ENCODE measurements at regions not wholly inside any gene's neighbourhood (a gene's known extent, or its start where the extent isn't known, plus 50 kb on each side); places are given as distances from the start of the nearest gene placed in this dataset.
"Not testable (repeated sequence)": the region's sequence is repeated elsewhere in the genome, so short reads cannot be mapped to it uniquely, and the experiment has no call there.

DNA sequence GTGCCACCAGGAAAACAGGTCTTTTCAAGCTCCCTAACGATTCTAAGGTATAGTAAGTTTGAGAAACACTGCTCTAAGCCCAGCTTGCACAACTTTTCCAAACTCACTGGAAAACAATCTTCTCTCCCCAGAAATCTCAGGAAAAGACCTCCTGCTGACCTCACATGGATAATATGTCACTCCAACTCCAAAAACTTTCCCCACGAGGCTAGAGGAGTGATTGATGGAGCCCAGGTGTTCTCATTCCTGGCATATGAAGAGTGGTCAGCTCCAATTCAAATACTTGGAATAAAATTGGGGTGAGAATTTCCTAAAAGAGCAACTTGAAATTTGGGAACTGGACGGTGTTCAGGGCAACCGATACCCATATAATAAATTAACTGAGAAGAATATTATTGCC is 299.9 kb downstream of the PPP4R3C start:
- intact Hi-C loops (cut with micrococcal nuclease): no loop called here
- H3K27me3 ChIP-seq (ENCODE audit: control insufficient read depth in 2 of 2, insufficient read depth in 2 of 2, low read length in 2 of 2): no peaks in the 10 kb centered on the region
- H2AFZ ChIP-seq (ENCODE audit: insufficient read depth, low read depth, low read length, poor library complexity, severe bottlenecking): no peak overlapping the region
- H3K36me3 ChIP-seq (replicated peaks in 1 of 2; ENCODE audit: control insufficient read depth in 1 of 2, insufficient read depth in 2 of 2, low read length in 2 of 2): no peaks in the 10 kb centered on the region
- no peak overlapping the region for H3K4me2 ChIP-seq (replicated peaks; ENCODE audit: extremely low read depth, low read length, poor library complexity, severe bottlenecking)
- H3K79me2 ChIP-seq (ENCODE audit: insufficient read depth, low read length): no peaks in the 10 kb centered on the region
- H4K20me1 ChIP-seq (ENCODE audit: insufficient read depth, low read length): no peaks in the 10 kb centered on the region
- H3K4me1 Mint-ChIP-seq: no peaks in the 10 kb centered on the region
- no peaks in the 10 kb centered on the region for H3K4me1 ChIP-seq (ENCODE audit: control insufficient read depth in 1 of 2, insufficient read depth in 2 of 2, low read length in 2 of 2)
- H3K27ac ChIP-seq (ENCODE audit: low read depth in 1 of 2, low read length in 2 of 2): no peak overlapping the region
- no peak overlapping the region for H3K9ac ChIP-seq (ENCODE audit: insufficient read depth, low read length, poor library complexity, severe bottlenecking)
- no CpG with 5 or more reads among the region's 4 CpGs for WGBS (ENCODE audit: insufficient coverage)
- H3K36me3 Mint-ChIP-seq: no peaks in the 10 kb centered on the region
- DNase-seq: no peak
- no peak overlapping the region for H3K4me3 ChIP-seq (replicated peaks in 1 of 3; ENCODE audit: low read depth in 2 of 3, low read length in 3 of 3)
- H3K27me3 Mint-ChIP-seq (ENCODE audit: low read depth in 3 of 3): peaks cover 0 to 2% (median 0%) of the 10 kb centered on the region in 3 donors
- TF ChIP-seq, protein P1, sequence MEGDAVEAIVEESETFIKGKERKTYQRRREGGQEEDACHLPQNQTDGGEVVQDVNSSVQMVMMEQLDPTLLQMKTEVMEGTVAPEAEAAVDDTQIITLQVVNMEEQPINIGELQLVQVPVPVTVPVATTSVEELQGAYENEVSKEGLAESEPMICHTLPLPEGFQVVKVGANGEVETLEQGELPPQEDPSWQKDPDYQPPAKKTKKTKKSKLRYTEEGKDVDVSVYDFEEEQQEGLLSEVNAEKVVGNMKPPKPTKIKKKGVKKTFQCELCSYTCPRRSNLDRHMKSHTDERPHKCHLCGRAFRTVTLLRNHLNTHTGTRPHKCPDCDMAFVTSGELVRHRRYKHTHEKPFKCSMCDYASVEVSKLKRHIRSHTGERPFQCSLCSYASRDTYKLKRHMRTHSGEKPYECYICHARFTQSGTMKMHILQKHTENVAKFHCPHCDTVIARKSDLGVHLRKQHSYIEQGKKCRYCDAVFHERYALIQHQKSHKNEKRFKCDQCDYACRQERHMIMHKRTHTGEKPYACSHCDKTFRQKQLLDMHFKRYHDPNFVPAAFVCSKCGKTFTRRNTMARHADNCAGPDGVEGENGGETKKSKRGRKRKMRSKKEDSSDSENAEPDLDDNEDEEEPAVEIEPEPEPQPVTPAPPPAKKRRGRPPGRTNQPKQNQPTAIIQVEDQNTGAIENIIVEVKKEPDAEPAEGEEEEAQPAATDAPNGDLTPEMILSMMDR (IDR thresholded peaks at IDR 0.05): no peak
- H3K4me3 Mint-ChIP-seq: no peak overlapping the region
- H3K9me3 Mint-ChIP-seq: peaks cover 0 to 4% (median 0%) of the 10 kb centered on the region in 7 donors
- H3K9me3 ChIP-seq (replicated peaks in 1 of 2; ENCODE audit: control insufficient read depth in 1 of 2, insufficient read depth in 1 of 2, low read length in 2 of 2): no peaks in the 10 kb centered on the region
- H3K27ac Mint-ChIP-seq: no peak overlapping the region

DNA sequence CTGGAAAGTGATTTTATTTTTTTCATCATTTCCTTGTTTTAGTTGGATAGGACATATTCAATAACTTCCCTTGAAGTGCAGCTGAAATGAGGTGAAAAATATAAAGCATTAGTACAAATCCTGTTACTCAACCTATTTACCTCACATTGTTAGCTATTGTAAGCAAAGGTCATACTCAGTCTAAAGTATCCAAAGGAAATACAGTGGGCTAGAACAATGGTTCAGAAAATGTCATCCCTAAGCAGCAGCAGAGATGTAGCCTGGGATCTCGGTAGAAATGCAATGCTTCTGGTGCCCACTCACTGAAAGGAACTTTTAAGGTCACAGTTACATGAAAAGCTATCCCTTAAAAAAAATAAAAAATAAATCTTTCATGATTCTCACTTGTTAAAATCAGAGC is 300.6 kb downstream of the PPP4R3C start:
- H3K27ac Mint-ChIP-seq: no peak overlapping the region
- Histone ChIP-seq H3K27ac (ENCODE audit: low read depth in 1 of 2, low read length in 2 of 2) (no peak overlapping the region), H3K4me3 (replicated peaks in 1 of 3; ENCODE audit: low read depth in 2 of 3, low read length in 3 of 3) (no peak overlapping the region), H4K20me1 (ENCODE audit: insufficient read depth, low read length) (no peaks in the 10 kb centered on the region), H3K36me3 (replicated peaks in 1 of 2; ENCODE audit: control insufficient read depth in 1 of 2, insufficient read depth in 2 of 2, low read length in 2 of 2) (no peaks in the 10 kb centered on the region), H3K9me3 (replicated peaks in 1 of 2; ENCODE audit: control insufficient read depth in 1 of 2, insufficient read depth in 1 of 2, low read length in 2 of 2) (no peaks in the 10 kb centered on the region), H3K4me1 (ENCODE audit: control insufficient read depth in 1 of 2, insufficient read depth in 2 of 2, low read length in 2 of 2) (no peaks in the 10 kb centered on the region), H3K9ac (ENCODE audit: insufficient read depth, low read length, poor library complexity, severe bottlenecking) (no peak overlapping the region), H3K4me2 (replicated peaks; ENCODE audit: extremely low read depth, low read length, poor library complexity, severe bottlenecking) (no peak overlapping the region), H3K79me2 (ENCODE audit: insufficient read depth, low read length) (no peaks in the 10 kb centered on the region), H2AFZ (ENCODE audit: insufficient read depth, low read depth, low read length, poor library complexity, severe bottlenecking) (no peak overlapping the region), H3K27me3 (ENCODE audit: control insufficient read depth in 2 of 2, insufficient read depth in 2 of 2, low read length in 2 of 2) (no peaks in the 10 kb centered on the region)
- no peak overlapping the region for H3K4me3 Mint-ChIP-seq
- H3K9me3 Mint-ChIP-seq: peaks cover 0 to 4% (median 0%) of the 10 kb centered on the region in 7 donors
- no peak for DNase-seq
- WGBS (ENCODE audit: insufficient coverage): no CpG with 5 or more reads among the region's 1 CpG
- intact Hi-C loops (cut with micrococcal nuclease): no loop called here
- no peaks in the 10 kb centered on the region for H3K36me3 Mint-ChIP-seq
- peaks cover 0 to 2% (median 0%) of the 10 kb centered on the region in 3 donors for H3K27me3 Mint-ChIP-seq (ENCODE audit: low read depth in 3 of 3)
- H3K4me1 Mint-ChIP-seq: no peaks in the 10 kb centered on the region
- TF ChIP-seq, protein P1 (IDR thresholded peaks at IDR 0.05): no peak

DNA sequence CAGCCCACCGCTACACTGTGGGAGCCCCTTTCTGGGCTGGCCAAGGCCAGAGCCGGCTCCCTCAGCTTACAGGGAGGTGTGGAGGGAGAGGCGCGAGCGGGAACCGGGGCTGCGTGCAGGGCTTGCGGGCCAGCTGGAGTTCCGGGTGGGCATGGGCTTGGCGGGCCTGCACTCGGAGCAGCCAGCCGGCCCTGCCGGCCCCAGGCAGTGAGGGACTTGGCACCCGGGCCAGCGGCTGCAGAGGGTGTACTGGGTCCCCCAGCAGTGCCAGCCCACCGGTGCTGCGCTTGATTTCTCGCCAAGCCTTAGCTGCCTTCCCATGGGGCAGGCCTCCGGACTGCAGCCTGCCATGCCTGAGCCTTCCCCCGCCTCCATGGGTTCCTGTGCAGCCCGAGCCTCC is 306.2 kb downstream of the PPP4R3C start:
- WGBS (ENCODE audit: insufficient coverage): 92% methylated on average over 11 of the region's 21 CpGs
- DNase-seq; H2AFZ ChIP-seq (ENCODE audit: insufficient read depth, low read depth, low read length, poor library complexity, severe bottlenecking); H3K27ac Mint-ChIP-seq; H4K20me1 ChIP-seq (ENCODE audit: insufficient read depth, low read length); H3K9me3 ChIP-seq (replicated peaks in 1 of 2; ENCODE audit: control insufficient read depth in 1 of 2, insufficient read depth in 1 of 2, low read length in 2 of 2); H3K9ac ChIP-seq (ENCODE audit: insufficient read depth, low read length, poor library complexity, severe bottlenecking); H3K9me3 Mint-ChIP-seq; H3K27me3 Mint-ChIP-seq (ENCODE audit: low read depth in 3 of 3); H3K27me3 ChIP-seq (ENCODE audit: control insufficient read depth in 2 of 2, insufficient read depth in 2 of 2, low read length in 2 of 2); H3K4me1 Mint-ChIP-seq; H3K4me2 ChIP-seq (replicated peaks; ENCODE audit: extremely low read depth, low read length, poor library complexity, severe bottlenecking); H3K4me1 ChIP-seq (ENCODE audit: control insufficient read depth in 1 of 2, insufficient read depth in 2 of 2, low read length in 2 of 2); H3K4me3 ChIP-seq (replicated peaks in 1 of 3; ENCODE audit: low read depth in 2 of 3, low read length in 3 of 3); intact Hi-C loops (cut with micrococcal nuclease); H3K27ac ChIP-seq (ENCODE audit: low read depth in 1 of 2, low read length in 2 of 2); H3K4me3 Mint-ChIP-seq; H3K36me3 ChIP-seq (replicated peaks in 1 of 2; ENCODE audit: control insufficient read depth in 1 of 2, insufficient read depth in 2 of 2, low read length in 2 of 2); H3K36me3 Mint-ChIP-seq; H3K79me2 ChIP-seq (ENCODE audit: insufficient read depth, low read length): not testable (repeated sequence)

Measured in CD14-positive monocyte (primary cell).